Epithelial cell of esophagus (primary cell): ENCODE measurements at regions not wholly inside any gene's neighbourhood (a gene's known extent, or its start where the extent isn't known, plus 50 kb on each side); places are given as distances from the start of the nearest gene placed in this dataset.

Experiments used
- DNase-seq: peaks from one replicate; pipeline ENCODE4 v3.0.0; 2010; ENCODE audit warnings: low read depth
- H3K4me3 ChIP-seq: 2 replicates; pipeline ENCODE4 v1.5.1; 2011; ENCODE audit warnings: mild to moderate bottlenecking, low read length, control low read depth
- CTCF ChIP-seq: IDR thresholded peaks from 2 replicates; pipeline ENCODE4 v1.5.1; 2011; ENCODE audit warnings: low read depth, mild to moderate bottlenecking, low read length, control low read depth, inconsistent platforms; ENCODE audit not compliant: insufficient read depth; ENCODE audit errors: missing control alignments

GRCh38 chr2:220282236-220282635, 654.8 kb downstream of the SLC4A3 start:
- no peak overlapping the region for H3K4me3 ChIP-seq
- peak; percentile 51 for DNase-seq
- no peak for TF ChIP-seq CTCF

GRCh38 chr2:220293966-220294365, 666.5 kb downstream of the SLC4A3 start:
- DNase-seq, result peak; percentile 22
- H3K4me3 ChIP-seq, result no peak overlapping the region
- no peak for TF ChIP-seq CTCF

- TF ChIP-seq CTCF, result peak; percentile 34
- DNase-seq, result peak; percentile 34
- H3K4me3 ChIP-seq, result no peak overlapping the region
Measured at GRCh38 chr2:220296174-220296573, 668.7 kb downstream of the SLC4A3 start.

GRCh38 chr2:220297093-220297492, 669.7 kb downstream of the SLC4A3 start:
- no peak overlapping the region for H3K4me3 ChIP-seq
- DNase-seq, result no peak
- no peak for TF ChIP-seq CTCF

GRCh38 chr2:220300806-220301205, 673.4 kb downstream of the SLC4A3 start:
- TF ChIP-seq CTCF, result no peak
- DNase-seq, result no peak
- no peak overlapping the region for H3K4me3 ChIP-seq

GRCh38 chr2:220302756-220303155, 675.3 kb downstream of the SLC4A3 start:
- TF ChIP-seq CTCF, result no peak
- H3K4me3 ChIP-seq, result no peak overlapping the region
- no peak for DNase-seq

- no peak for DNase-seq
- TF ChIP-seq CTCF, result no peak
- no peak overlapping the region for H3K4me3 ChIP-seq
Measured at GRCh38 chr2:220309215-220309614, 681.8 kb downstream of the SLC4A3 start.
